GM19372 (cell line): ENCODE measurements at regions not wholly inside any gene's neighbourhood (a gene's known extent, or its start where the extent isn't known, plus 50 kb on each side); places are given as distances from the start of the nearest gene placed in this dataset.

Experiments
- ATAC-seq: cut with Tn5 transposase; IDR thresholded peaks from one replicate; pipeline ENCODE4 v1.9.1; 2021; ENCODE audit warnings: mild to moderate bottlenecking, low read depth, moderate library complexity; ENCODE audit not compliant: unreplicated experiment

DNA sequence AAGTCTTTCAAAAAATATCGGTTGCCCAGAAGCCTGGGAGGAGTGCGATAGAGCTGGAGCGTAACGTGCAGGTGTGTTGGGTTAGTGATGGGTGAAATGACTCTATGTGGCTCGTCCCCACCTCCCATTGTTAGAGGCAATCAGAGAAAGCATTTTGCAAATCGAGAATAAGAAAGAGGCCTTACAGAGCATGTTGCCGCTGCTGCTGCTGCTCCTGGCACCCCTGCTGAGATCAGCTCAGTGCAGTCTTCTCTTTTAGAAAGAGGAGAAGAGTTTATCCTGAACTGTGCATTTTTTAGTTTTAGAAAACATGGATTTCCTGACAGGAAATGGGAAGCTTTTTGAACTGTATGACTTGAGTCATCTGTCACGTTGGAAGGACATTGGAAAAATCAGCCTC, 774.5 kb upstream of the RBFOX1 start:
- ATAC-seq = no peak

DNA sequence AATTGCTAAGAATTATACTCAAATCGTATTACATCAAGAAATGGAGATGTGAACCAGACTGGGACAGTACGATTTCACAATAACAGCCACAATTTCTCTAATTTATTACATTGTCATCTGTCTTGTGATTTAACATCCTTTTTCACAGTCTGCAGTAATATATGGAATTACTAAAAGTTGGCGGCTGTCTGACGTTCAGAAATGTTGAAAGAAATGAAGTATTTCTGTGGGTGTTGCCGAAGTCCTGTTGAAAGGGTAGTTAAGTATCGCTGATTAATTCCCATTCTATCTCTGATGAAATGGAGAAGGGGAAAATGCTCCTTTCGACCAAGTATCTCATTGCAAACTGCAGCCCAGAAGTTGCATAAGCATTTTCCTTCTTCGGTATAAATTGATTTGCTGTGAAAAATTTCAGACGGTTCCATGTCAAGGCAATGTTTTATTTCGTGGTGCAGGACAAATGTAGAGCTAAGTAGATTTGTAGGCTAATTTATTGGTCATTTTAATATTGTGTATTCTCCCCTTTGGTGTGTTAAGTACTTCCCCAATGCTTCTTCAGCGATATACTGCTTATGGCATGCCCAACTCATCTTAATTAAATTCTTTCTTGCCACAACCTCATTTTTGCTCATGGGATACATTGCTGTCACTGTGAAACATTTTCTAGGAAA, 775.2 kb upstream of the RBFOX1 start:
- ATAC-seq = no peak

DNA sequence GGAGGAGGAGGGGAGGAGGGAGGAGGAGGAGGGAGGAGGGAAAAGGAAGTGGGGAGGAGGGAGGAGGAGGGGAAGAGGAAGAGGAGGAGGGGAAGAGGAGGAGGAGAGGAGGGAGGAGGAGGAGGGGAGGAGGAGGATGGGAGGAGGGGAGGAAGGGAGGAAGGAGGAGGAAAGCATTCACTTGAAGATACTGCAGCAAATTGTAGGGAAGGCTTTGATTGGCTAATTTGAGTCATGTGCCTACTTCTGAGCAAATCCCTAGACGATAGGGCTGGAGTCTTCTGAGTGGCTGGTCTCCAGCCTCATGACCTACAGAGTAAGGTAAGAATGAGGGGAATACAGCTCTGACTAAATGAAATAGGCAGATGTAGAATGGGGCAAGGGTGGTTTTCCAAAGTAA, 783.2 kb upstream of the RBFOX1 start:
- no peak for ATAC-seq

DNA sequence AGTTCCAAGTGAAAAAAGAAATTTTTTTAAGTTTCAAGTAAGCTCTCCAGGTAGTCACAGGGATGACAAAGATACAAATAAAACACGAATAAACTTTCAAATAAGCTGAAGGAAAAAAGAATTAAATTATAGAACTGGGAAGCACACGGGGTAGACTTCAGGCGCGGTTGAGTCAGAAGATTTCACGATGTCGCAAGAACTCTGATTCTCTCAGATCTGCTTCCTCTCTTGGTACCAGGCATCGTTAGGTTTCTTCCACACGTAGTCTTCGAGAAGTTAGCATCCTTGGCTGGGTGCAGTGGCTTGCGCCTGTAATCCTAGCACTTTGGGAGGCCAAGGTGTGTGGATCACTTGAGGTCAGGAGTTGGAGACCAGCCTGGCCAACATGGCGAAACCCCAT, 784.1 kb upstream of the RBFOX1 start:
- ATAC-seq = no peak

DNA sequence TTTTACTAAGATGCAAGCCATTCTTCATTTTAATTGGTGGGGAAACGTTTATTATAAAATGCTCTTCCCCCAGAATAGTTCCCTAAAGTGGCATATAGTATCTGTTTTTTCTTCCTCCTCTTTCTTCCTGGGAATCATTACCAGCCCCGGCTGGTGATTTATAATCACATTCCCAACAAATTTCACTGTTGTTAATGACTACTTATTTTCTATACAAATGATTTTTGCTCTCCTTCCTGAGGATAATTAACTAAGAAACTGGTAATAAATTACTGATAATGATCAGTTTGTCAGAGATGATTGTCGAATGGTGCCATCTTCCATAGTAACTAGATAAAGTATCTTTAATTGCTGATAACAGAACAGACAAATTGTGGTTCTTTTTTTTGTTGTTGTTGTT, 785.5 kb upstream of the RBFOX1 start:
- no peak for ATAC-seq

DNA sequence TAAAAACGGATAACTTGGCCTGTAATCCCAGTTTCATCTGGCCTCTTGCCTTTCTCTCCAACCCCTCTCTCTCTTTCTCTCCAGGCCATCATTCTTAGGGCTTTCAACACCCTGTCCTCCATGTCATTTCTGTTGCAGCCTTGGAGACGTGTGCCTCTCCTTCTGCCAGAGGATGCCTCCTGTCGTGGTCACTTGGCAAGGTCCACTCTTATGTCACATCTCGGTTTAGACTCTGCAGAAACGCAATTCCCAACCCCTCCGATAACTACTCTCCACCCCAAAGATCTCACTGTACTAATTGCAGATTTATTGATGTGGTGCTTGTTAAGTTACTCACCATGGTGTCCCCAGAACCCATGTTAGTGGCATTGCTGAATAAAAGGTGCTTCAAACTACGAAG, 787.3 kb upstream of the RBFOX1 start:
- no peak for ATAC-seq

DNA sequence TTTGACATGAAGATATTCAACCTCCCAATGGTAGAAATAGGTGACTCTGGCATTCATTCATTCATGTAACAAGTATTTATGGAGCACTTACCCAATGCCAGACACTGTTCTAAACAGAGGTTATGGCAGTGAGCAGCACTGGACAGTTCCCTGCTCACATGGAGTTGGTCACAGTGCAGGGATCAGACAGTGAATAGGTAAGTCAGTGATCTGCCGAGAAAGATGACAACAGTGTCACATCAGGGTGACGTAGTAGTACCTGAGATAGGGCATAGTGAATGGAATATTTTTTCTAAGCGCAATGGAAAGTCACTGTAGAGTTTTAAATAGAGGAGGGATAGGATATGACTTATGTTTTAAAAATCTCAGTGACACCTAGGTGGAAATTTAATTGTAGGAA, 791.4 kb upstream of the RBFOX1 start:
- ATAC-seq = no peak

DNA sequence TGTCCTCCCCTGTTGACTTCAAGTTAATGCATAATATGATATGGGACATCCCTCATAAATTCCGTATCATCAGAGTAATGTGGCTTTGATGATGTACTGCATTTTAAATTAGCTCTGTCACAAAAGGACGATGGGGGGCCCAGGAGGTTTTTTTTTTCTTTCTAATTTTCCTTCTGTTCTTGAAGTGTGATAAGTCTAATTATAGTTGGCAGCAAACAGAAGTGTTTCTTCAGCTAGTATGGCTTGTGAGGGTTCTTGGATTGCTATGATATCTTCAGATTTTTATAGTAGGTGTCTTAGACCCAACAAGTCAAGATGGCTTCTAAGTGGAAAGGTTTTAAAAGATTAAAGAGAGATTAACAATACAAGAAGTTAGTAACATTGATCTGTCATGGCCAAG, 796.2 kb upstream of the RBFOX1 start:
- no peak for ATAC-seq

DNA sequence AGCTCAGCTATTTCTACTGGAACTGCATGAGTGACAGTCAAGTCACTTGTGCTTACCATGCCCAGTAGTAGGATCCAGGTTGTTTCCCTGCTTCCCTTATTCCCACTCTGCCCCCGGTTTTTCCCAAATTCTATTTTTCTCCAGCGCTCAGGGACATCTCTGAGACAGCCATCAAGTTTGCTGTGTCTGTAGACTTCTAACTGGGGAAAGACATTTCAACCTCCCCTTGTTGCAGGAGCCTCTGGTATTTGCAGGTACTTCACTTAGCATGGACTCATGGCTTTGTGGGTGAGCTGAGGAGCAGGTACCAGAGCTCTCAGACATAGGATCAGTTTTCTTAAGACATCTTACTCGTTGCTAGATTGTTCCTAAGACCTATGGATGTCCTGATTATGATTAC, 801.6 kb upstream of the RBFOX1 start:
- ATAC-seq = no peak

DNA sequence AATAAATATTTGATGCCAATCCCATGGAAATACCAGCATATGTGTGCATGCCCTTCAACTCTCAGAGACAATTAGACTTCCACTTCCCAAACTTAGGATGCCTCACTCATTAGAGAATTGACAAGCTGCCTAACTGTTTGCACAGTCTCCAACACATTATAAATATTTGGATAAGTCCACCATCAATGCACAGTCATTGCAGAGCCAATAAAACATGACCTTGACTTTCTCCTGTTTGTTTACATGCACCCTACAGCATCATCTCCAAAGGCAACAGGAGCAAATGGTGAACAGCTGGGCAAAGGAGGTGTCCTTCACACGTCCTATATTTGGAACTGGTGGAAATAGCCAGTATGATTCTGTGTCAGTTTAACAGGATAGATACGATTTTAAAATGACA, 804.4 kb upstream of the RBFOX1 start:
- ATAC-seq = no peak

DNA sequence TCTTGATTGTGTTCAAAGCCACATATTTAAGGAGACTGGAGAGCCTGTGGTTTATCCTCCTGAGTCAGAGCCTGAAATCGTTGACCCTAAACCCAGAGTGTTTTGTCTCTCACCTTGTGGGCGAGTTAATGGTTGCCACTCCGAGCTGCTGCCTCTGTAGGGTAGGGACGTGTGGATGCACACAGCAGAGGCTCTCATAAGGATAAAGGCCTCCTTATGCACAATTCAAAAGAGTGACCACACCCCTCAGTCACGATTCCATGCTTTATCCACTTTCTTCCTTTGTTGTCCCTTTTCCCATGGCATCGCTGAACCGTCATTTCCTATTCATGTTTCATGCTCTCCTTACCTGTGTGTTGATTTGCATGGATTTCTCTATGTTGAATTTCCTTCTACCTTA, 805.0 kb upstream of the RBFOX1 start:
- no peak for ATAC-seq

DNA sequence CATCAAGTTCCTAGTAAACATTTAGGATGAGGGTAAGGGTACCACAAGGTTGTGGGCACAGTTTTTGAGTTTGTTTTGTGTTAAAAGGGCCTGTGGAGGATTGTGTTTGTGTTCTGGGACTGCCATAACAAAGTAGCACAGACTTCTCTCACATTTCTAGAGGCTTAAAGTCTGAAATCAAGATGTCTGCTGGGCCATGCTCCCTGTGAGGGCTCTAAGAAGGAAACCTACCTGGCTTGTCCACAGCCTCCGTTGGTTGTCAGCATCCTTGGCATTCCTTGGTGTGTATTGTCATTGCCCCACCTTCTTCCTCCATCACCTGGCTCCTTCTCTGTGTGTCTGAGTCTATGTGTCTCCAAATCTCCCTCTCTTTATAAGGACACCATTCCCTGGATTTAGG, 808.1 kb upstream of the RBFOX1 start:
- ATAC-seq = no peak

DNA sequence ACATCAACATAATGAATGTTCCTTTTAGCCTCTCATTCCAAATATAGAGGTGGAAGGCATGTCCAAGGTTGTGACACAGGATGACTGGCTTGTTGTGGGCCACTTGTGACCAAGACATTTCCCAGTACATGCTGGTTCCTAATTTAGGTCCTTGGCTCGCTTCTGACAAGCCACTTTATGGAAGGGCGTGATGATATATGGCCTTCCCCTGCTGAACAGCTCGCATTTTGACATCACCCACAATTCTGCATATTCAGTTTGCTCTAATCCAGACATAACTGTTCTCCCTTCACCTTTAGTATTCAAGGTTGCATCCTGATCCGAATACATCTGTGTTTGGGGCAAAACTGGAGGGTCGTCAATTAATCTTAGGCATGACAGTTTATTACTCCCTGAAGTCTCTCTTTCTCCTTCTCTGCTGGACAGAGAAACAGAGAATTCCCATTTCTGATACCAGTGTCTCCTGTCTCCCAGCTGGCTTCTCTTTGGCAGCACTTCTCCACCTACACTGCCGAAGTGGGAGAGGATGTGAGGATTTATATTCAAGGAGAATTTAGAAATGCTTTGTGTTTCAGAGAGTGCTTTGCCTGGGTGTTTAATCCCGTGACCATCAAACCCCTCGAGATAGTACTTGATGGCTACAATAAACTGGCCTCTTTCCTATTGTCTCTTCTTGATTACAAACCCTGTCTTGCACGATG, 815.5 kb upstream of the RBFOX1 start:
- no peak for ATAC-seq

DNA sequence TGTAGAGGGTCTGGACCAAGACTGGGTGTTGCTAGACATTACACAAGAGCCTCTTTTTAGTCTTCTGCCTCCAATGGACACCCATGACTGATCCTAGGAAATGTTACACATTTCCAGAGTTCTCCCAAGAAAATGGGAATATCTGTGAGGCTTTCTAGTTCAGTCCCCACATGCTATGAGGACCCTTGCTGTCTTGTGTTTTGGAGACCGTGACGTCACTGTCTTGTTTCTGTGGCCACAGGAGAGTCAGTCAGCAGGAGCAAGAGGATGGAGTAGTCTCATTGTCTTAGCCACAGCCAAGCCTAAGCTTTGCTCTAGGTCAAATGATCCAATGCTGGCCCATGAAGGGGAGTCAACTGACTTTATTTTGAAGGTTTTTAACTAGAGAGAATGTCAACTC, 820.1 kb upstream of the RBFOX1 start:
- ATAC-seq = no peak

DNA sequence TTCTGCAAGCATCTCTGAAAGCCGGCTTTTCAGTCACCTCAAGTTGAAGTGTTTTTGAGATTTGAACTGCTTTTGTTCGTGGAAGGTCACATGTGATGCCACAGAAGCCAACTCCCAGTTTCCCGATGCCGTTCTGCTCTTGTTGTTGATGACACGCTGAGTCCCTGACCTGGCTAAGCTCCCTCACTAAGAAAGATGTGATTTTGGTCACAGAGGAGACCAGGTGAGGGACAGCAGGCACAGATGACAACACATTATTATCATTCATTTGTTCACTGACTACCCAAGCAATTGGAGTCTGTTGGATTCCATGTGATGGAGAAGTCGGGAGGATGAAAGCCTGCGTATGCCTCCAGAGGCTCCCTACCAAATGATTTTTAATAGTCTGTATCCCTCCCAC, 822.4 kb upstream of the RBFOX1 start:
- no peak for ATAC-seq

DNA sequence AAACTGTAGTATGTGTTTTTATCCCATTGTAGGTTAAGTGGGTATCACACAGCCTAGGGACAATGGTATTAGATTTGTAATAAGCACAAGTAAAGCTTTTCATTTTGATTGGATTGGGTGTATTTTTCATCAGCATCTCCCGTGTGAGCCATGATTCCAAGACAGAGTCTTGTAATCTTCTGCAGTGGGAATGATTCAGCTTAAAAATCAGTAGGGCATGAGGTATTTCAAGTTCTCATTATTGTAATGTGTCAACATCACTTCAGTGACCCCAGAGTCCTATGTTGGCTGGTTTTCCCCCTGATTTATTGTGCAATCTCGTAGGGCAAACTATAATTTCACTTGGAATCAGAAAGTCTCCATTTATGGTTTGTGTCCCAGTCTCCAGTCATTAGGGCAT, 833.2 kb upstream of the RBFOX1 start:
- ATAC-seq = no peak

DNA sequence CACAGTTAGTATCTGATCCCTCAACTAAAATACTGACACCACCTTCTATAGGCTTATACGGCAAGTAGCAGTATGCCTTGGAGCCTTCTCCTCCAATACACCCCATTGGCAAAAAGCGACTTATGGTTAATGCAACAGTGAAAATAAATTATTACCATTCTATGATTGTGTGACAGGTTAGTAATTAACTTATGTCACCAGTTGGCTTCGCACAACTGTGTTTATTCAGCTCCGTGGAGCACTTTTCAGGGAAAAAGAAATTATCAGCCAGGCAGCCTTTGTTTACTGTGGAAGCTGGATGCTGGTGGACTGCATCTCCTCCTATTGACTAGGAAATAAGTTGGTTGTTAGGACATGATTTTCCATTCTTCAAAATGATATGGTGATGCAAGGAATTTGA, 833.8 kb upstream of the RBFOX1 start:
- ATAC-seq = no peak

DNA sequence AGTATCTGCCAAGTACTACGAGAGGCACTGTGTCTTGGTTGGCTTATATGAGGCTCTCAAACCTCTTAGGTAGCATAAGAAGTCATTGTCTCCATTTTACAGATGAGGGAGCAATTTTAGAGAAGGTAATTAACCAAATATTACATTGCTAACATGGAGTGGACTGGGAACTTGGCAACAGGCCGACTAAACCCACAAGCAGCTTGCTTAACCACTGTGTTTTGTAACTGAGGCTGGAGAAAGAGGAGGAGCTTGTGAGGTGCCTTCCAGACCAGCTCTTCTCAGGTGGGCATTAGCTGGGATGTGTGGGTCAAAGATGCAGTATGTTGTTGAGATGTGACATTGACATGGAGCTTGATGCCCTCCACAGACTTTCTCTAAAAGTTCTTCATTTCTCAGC, 835.6 kb upstream of the RBFOX1 start:
- ATAC-seq = no peak

DNA sequence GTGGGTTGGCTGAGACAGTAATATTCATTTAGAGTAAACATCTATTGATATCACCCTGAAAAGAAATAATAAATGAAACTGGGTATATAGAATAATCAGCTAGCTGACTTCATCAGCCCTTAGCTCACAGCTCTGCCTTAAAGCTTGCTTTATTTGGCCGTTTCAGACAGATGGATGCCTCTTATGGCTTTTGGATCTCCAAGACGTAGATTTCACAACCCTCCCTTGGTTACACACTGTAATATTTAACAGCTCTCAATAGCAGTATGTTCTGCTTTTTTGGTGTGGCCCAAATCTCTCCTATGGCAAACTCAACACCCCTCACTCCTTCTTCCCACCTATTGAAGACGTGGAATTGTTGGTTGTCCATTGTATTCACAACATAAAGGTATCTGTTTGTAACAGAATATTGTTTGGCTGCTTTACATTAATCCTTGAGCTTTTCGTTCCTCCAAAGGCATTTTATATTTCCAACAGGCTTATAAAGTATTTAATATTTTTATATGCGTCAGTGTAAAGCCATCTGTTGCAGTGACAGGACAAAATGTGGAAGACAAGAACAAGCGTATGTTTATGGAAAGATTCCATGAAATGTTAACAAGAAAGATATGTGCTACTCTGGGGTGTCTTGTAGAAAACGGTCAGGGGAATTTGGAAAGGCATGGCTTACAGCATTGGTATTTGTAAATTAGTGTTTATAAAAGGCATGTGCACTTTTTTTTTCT, 837.0 kb upstream of the RBFOX1 start:
- no peak for ATAC-seq

DNA sequence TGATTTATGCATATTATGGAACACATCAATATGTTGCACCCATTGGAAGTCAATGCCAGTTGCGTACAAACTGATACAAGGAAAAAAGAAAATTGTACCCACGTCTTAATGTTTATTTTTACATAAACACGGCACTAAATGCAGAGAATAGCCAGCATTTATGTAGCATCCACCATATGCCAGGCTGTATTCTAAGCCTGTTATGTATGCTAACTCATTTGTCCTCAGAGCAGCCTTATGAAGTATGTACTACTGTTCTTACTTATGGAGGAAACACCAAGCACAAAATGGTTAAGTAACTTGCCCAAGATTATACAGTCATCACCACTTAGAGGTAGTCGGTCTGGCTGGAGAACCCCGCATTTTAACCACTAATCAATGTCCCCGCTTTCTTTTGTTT, 837.9 kb upstream of the RBFOX1 start:
- no peak for ATAC-seq

DNA sequence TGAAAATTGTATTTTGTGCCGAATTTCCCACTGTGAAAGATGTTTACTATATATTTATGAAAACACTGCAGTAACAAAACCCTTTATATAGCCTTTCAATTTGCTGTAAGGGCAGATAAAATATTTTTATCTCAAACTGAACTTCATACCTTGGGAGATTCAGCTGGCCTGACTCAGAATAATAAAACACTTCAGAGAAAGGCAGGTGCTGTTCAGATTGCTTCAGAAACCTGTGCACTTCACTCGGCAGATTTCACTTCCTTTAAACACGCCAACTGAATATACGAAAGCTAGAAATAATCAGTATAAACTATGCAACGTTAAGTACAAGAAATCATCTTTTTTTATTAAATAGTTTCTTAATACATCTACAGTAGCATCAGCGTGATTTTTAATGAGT, 839.1 kb upstream of the RBFOX1 start:
- ATAC-seq = no peak

DNA sequence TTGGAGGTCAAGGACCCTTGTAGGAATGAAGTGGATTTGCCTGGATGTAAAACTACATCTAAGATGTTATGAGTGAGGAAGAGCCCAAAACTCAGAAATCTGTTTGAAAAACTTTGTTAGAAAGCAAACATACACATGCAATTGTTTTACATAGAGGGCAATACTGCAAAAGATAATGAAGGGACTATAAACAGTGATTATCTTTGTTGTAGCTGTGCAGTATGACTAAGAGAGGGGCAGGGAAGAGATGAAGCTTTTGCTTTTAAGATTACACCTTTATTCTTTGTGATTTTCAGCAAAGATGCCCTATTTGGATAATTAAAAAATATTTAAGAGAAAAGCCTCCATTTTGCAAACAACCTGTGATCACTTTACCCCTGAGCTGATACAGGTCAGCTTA, 839.9 kb upstream of the RBFOX1 start:
- ATAC-seq = no peak
